ENCODE measurements at regions not wholly inside any gene's neighbourhood (a gene's known extent, or its start where the extent isn't known, plus 50 kb on each side); places are given as distances from the start of the nearest gene placed in this dataset.
A peak's percentile ranks its signal among the peaks of the same experiment; 100 is the strongest.

GRCh38 chr6:22471132-22471690, 98.2 kb upstream of the HDGFL1 start:
- TF ChIP-seq, protein P1, sequence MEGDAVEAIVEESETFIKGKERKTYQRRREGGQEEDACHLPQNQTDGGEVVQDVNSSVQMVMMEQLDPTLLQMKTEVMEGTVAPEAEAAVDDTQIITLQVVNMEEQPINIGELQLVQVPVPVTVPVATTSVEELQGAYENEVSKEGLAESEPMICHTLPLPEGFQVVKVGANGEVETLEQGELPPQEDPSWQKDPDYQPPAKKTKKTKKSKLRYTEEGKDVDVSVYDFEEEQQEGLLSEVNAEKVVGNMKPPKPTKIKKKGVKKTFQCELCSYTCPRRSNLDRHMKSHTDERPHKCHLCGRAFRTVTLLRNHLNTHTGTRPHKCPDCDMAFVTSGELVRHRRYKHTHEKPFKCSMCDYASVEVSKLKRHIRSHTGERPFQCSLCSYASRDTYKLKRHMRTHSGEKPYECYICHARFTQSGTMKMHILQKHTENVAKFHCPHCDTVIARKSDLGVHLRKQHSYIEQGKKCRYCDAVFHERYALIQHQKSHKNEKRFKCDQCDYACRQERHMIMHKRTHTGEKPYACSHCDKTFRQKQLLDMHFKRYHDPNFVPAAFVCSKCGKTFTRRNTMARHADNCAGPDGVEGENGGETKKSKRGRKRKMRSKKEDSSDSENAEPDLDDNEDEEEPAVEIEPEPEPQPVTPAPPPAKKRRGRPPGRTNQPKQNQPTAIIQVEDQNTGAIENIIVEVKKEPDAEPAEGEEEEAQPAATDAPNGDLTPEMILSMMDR (IDR thresholded peaks at IDR 0.05; ENCODE audit: unreplicated experiment) = peak; percentile 15
- no peaks in the 10 kb centered on the region for H3K9me3 Mint-ChIP-seq (ENCODE audit: unreplicated experiment)
- BruUV-seq (replicated peaks) = no TSS peak
- ChIA-PET POLR2A (interaction anchor here (0.5 to 1.0 kb wide), 9 partner anchors 28 to 943 kb away, joined by 3 to 5 read pairs (median 3); no protein-coding TSS in a partner anchor), CTCF (interaction anchor here (0.5 to 1.5 kb wide), 3 partner anchors 28 to 883 kb away, joined by 3 to 4 read pairs (median 3); no protein-coding TSS in a partner anchor)
- DNase-seq (ENCODE audit: unreplicated experiment) = peak; percentile 81
- intact Hi-C loops (cut with micrococcal nuclease) = loop anchor here (5.0 kb wide), 1 partner anchor 874 kb away; no protein-coding TSS in a partner anchor
- no peaks in the 10 kb centered on the region for H3K36me3 Mint-ChIP-seq (ENCODE audit: insufficient read depth, unreplicated experiment)
- H3K27me3 Mint-ChIP-seq (ENCODE audit: insufficient read depth, unreplicated experiment) = no peaks in the 10 kb centered on the region
- peak overlapping the region; percentile 21 for H3K4me3 Mint-ChIP-seq (ENCODE audit: unreplicated experiment)
- H3K4me1 Mint-ChIP-seq (ENCODE audit: insufficient read depth, unreplicated experiment) = peaks cover 15% of the 10 kb centered on the region
- peak overlapping the region; percentile 79 for H3K27ac Mint-ChIP-seq (ENCODE audit: low read depth, unreplicated experiment)

- CTCF ChIA-PET = interaction anchor here (1.3 kb wide), 1 partner anchor 13 kb away, joined by 4 read pairs; no protein-coding TSS in a partner anchor
- H3K4me3 Mint-ChIP-seq (ENCODE audit: unreplicated experiment) = no peak overlapping the region
- BruUV-seq (replicated peaks) = no TSS peak
- POLR2A ChIA-PET = interaction anchor here (0.6 kb wide), 1 partner anchor 141 kb away, joined by 3 read pairs; no protein-coding TSS in a partner anchor
- intact Hi-C loops (cut with micrococcal nuclease) = loop anchor here (5.0 kb wide), 1 partner anchor 874 kb away; no protein-coding TSS in a partner anchor
- peaks cover 15% of the 10 kb centered on the region for H3K4me1 Mint-ChIP-seq (ENCODE audit: insufficient read depth, unreplicated experiment)
- peak overlapping the region; percentile 79 for H3K27ac Mint-ChIP-seq (ENCODE audit: low read depth, unreplicated experiment)
- DNase-seq (ENCODE audit: unreplicated experiment) = no peak
- TF ChIP-seq, protein P1 (IDR thresholded peaks at IDR 0.05; ENCODE audit: unreplicated experiment) = no peak
- no peaks in the 10 kb centered on the region for H3K27me3 Mint-ChIP-seq (ENCODE audit: insufficient read depth, unreplicated experiment)
- H3K36me3 Mint-ChIP-seq (ENCODE audit: insufficient read depth, unreplicated experiment) = no peaks in the 10 kb centered on the region
- no peaks in the 10 kb centered on the region for H3K9me3 Mint-ChIP-seq (ENCODE audit: unreplicated experiment)
Measured at GRCh38 chr6:22471746-22472145, 97.6 kb upstream of the HDGFL1 start.

- ChIA-PET CTCF (no interaction called here), POLR2A (interaction anchor here (0.7 kb wide), 1 partner anchor 75 kb away, joined by 3 read pairs; no protein-coding TSS in a partner anchor)
- no peaks in the 10 kb centered on the region for H3K9me3 Mint-ChIP-seq (ENCODE audit: unreplicated experiment)
- H3K4me3 Mint-ChIP-seq (ENCODE audit: unreplicated experiment) = no peak overlapping the region
- BruUV-seq (replicated peaks) = no TSS peak
- peaks cover 15% of the 10 kb centered on the region for H3K4me1 Mint-ChIP-seq (ENCODE audit: insufficient read depth, unreplicated experiment)
- no peaks in the 10 kb centered on the region for H3K36me3 Mint-ChIP-seq (ENCODE audit: insufficient read depth, unreplicated experiment)
- no peak for DNase-seq (ENCODE audit: unreplicated experiment)
- H3K27ac Mint-ChIP-seq (ENCODE audit: low read depth, unreplicated experiment) = no peak overlapping the region
- H3K27me3 Mint-ChIP-seq (ENCODE audit: insufficient read depth, unreplicated experiment) = no peaks in the 10 kb centered on the region
- intact Hi-C loops (cut with micrococcal nuclease) = loop anchor here (5.0 kb wide), 1 partner anchor 877 kb away; no protein-coding TSS in a partner anchor
- TF ChIP-seq, protein P1 (IDR thresholded peaks at IDR 0.05; ENCODE audit: unreplicated experiment) = no peak
Measured at GRCh38 chr6:22473991-22474682, 95.2 kb upstream of the HDGFL1 start.

- intact Hi-C loops (cut with micrococcal nuclease) = no loop called here
- ChIA-PET POLR2A (no interaction called here), CTCF (no interaction called here)
- H3K27ac Mint-ChIP-seq (ENCODE audit: low read depth, unreplicated experiment) = no peak overlapping the region
- TF ChIP-seq, protein P1 (IDR thresholded peaks at IDR 0.05; ENCODE audit: unreplicated experiment) = no peak
- DNase-seq (ENCODE audit: unreplicated experiment) = no peak
- H3K9me3 Mint-ChIP-seq (ENCODE audit: unreplicated experiment) = no peaks in the 10 kb centered on the region
- H3K36me3 Mint-ChIP-seq (ENCODE audit: insufficient read depth, unreplicated experiment) = no peaks in the 10 kb centered on the region
- H3K4me3 Mint-ChIP-seq (ENCODE audit: unreplicated experiment) = no peak overlapping the region
- H3K4me1 Mint-ChIP-seq (ENCODE audit: insufficient read depth, unreplicated experiment) = peaks cover 2% of the 10 kb centered on the region
- BruUV-seq (replicated peaks) = no TSS peak
- no peaks in the 10 kb centered on the region for H3K27me3 Mint-ChIP-seq (ENCODE audit: insufficient read depth, unreplicated experiment)
Measured at GRCh38 chr6:22476811-22477390, 92.5 kb upstream of the HDGFL1 start.

Measured in MCF 10A (cell line).